IMR-90 (cell line): ENCODE measurements at regions not wholly inside any gene's neighbourhood (a gene's known extent, or its start where the extent isn't known, plus 50 kb on each side); places are given as distances from the start of the nearest gene placed in this dataset.

Experiments used
- ATAC-seq: fragments of 200-7000 bp; cut with Tn5 transposase; 2 replicates; pipeline ENCODE4 v1.9.1; 2020; ENCODE audit warnings: low read depth, mild to moderate bottlenecking, moderate library complexity
- BruUV-seq: library from RNA; stranded (reverse); fragments of 400-500 nt; replicated peaks from 2 replicates; lab custom pipeline; 2021; lab: Mats Ljungman, UMichigan
- CTCF ChIA-PET: fragments of 300-600 bp; formaldehyde crosslinking; extraction: SDS; loops from one replicate; lab custom pipeline; 2021; ENCODE audit warnings: antibody characterized with exemption; lab: Yijun Ruan, JAX
- POLR2A ChIA-PET: fragments of 300-600 bp; sonication (Branson Sonifier 250); formaldehyde crosslinking; loops from one replicate; lab custom pipeline; 2022; ENCODE audit warnings: antibody characterized with exemption; ENCODE audit not compliant: unreplicated experiment; lab: Charles Lee
- DNase-seq: peaks from one replicate; pipeline ENCODE4 v3.0.0; 2013
- H2AFZ ChIP-seq: replicated peaks from 2 replicates; pipeline ENCODE3; 2013; ENCODE audit warnings: low read length, mild to moderate bottlenecking; ENCODE audit not compliant: poor library complexity
- H2AK5ac ChIP-seq: 2 replicates; pipeline ENCODE4 v1.6.1; 2013; ENCODE audit warnings: low read depth, low read length, inconsistent platforms
- H2AK9ac ChIP-seq: replicated peaks from 2 replicates; pipeline ENCODE3; 2013; ENCODE audit warnings: mild to moderate bottlenecking, low read depth, low read length, moderate library complexity; ENCODE audit not compliant: poor library complexity
- H2BK120ac ChIP-seq: 2 replicates; pipeline ENCODE4 v1.6.1; 2013; ENCODE audit warnings: low read depth, low read length, inconsistent platforms
- H2BK15ac ChIP-seq: 3 replicates; pipeline ENCODE4 v1.6.1; 2013; ENCODE audit warnings: low read depth, low read length, inconsistent platforms
- H2BK20ac ChIP-seq: 2 replicates; pipeline ENCODE4 v1.6.1; 2013; ENCODE audit warnings: low read depth, mild to moderate bottlenecking, inconsistent platforms, low read length, moderate library complexity
- H2BK5ac ChIP-seq: 2 replicates; pipeline ENCODE4 v1.6.1; 2013; ENCODE audit warnings: mild to moderate bottlenecking, low read depth, low read length, inconsistent platforms; ENCODE audit not compliant: poor library complexity, severe bottlenecking
- H3K14ac ChIP-seq: replicated peaks from 2 replicates; pipeline ENCODE4 v1.6.1; 2013; ENCODE audit warnings: low read depth, low read length, inconsistent platforms
- H3K18ac ChIP-seq: 2 replicates; pipeline ENCODE4 v1.6.1; 2013; ENCODE audit warnings: low read depth, low read length, control low read depth
- H3K23ac ChIP-seq: 2 replicates; pipeline ENCODE4 v1.6.1; 2013; ENCODE audit warnings: low read depth, low read length, inconsistent platforms
- H3K27ac ChIP-seq: 2 replicates; pipeline ENCODE4 v1.5.1; 2013; ENCODE audit warnings: mild to moderate bottlenecking, control low read depth, low read length; ENCODE audit not compliant: insufficient read depth
- H3K27me3 ChIP-seq: 2 replicates; pipeline ENCODE4 v1.6.1; 2013; ENCODE audit warnings: low read length; ENCODE audit not compliant: control insufficient read depth, insufficient read depth
- H3K36me3 ChIP-seq: 2 replicates; pipeline ENCODE4 v1.6.1; 2013; ENCODE audit warnings: low read length, mixed read lengths; ENCODE audit not compliant: control insufficient read depth, insufficient read depth
- H3K4ac ChIP-seq: 2 replicates; pipeline ENCODE4 v1.6.1; 2013; ENCODE audit warnings: low read depth, low read length, inconsistent platforms
- H3K4me1 ChIP-seq: 2 replicates; pipeline ENCODE4 v1.6.1; 2013; ENCODE audit warnings: low read length, mixed read lengths; ENCODE audit not compliant: control insufficient read depth, insufficient read depth
- H3K4me2 ChIP-seq: 2 replicates; pipeline ENCODE4 v1.6.1; 2013; ENCODE audit warnings: low read depth, mild to moderate bottlenecking, control low read depth, low read length, moderate library complexity
- H3K4me3 ChIP-seq: 2 replicates; pipeline ENCODE4 v1.5.1; 2013; ENCODE audit warnings: low read depth, mild to moderate bottlenecking, control low read depth, low read length, moderate library complexity; ENCODE audit not compliant: insufficient read depth
- H3K56ac ChIP-seq: 2 replicates; pipeline ENCODE4 v1.6.1; 2013; ENCODE audit warnings: low read length, inconsistent platforms; ENCODE audit not compliant: insufficient read depth; ENCODE audit errors: extremely low read depth
- H3K79me1 ChIP-seq, 2 experiments: 2 replicates each; pipeline ENCODE4 v1.6.1; 2013; ENCODE audit warnings: low read length in 2 of 2, inconsistent platforms in 1 of 2, low read depth in 1 of 2
- H3K9ac ChIP-seq: 2 replicates; pipeline ENCODE4 v1.6.1; 2013; ENCODE audit warnings: low read depth, low read length, control low read depth
- H3K9me1 ChIP-seq: 2 replicates; pipeline ENCODE4 v1.6.1; 2013; ENCODE audit warnings: low read length, inconsistent platforms; ENCODE audit not compliant: insufficient read depth
- H3K9me3 ChIP-seq: 2 replicates; pipeline ENCODE4 v1.6.1; 2013; ENCODE audit warnings: low read length; ENCODE audit not compliant: control insufficient read depth, insufficient read depth
- H4K20me1 ChIP-seq: 2 replicates; pipeline ENCODE4 v1.6.1; 2013; ENCODE audit warnings: low read length, inconsistent platforms; ENCODE audit not compliant: insufficient read depth
- H4K5ac ChIP-seq: 2 replicates; pipeline ENCODE4 v1.6.1; 2013; ENCODE audit warnings: mild to moderate bottlenecking, low read depth, low read length, control low read depth
- H4K8ac ChIP-seq, 2 experiments: 2 replicates each; pipeline ENCODE4 v1.6.1; 2013; ENCODE audit warnings: low read depth in 2 of 2, low read length in 2 of 2, control low read depth in 1 of 2, inconsistent platforms in 1 of 2
- H4K91ac ChIP-seq: 2 replicates; pipeline ENCODE4 v1.6.1; 2013; ENCODE audit warnings: low read depth, low read length, inconsistent platforms; ENCODE audit not compliant: insufficient read depth
- MAFK ChIP-seq: IDR thresholded peaks from 2 replicates; pipeline ENCODE4 v1.6.1; 2012; ENCODE audit warnings: low read depth, low read length, improper control_type of control experiment
- MAZ ChIP-seq: IDR thresholded peaks from 2 replicates; pipeline ENCODE4 v1.6.1; 2012; ENCODE audit warnings: low read depth, mild to moderate bottlenecking, low read length, improper control_type of control experiment, moderate library complexity, borderline replicate concordance
- NFE2L2 ChIP-seq: fragments of 150-350 bp; IDR thresholded peaks from 2 replicates; pipeline ENCODE4 v1.6.1; 2016; ENCODE audit warnings: low read depth, mild to moderate bottlenecking, low read length
- POLR2A ChIP-seq: IDR thresholded peaks from 2 replicates; pipeline ENCODE4 v1.6.1; 2012; ENCODE audit warnings: mild to moderate bottlenecking, low read depth, low read length
- RAD21 ChIP-seq: IDR thresholded peaks from 2 replicates; pipeline ENCODE4 v1.6.1; 2012; ENCODE audit warnings: low read length, improper control_type of control experiment
- RFX5 ChIP-seq: IDR thresholded peaks from 2 replicates; pipeline ENCODE4 v1.8.0; 2012; ENCODE audit warnings: low read depth, mild to moderate bottlenecking, low read length, moderate library complexity
- WGBS, 2 experiments: methylation state at CpG; one replicate each; pipeline versions ENCODE4 v1.1.5 to v1.1.7; 2013; ENCODE audit warnings: missing lambda C conversion rate in 2 of 2; ENCODE audit not compliant: insufficient read length in 1 of 2; ENCODE audit errors: extremely low coverage in 2 of 2; 5-methylcytosine and 5-hydroxymethylcytosine counted together
- dilution Hi-C: fragments of 300-500 bp; cut with HindIII; formaldehyde crosslinking; loops from one replicate; pipeline ENCODE4 v1.14.3; 2018; ENCODE audit warnings: low sequenced_read_pairs; ENCODE audit not compliant: unreplicated experiment
- in situ Hi-C: fragments of 300-500 bp; cut with MboI; formaldehyde crosslinking; loops from 3 replicates; pipeline ENCODE4 v1.14.3; 2019; ENCODE audit warnings: low sequenced_read_pairs, inconsistent platforms, mixed read lengths
- intact Hi-C: fragments of 100-400 bp; cut with micrococcal nuclease; formaldehyde crosslinking; loops from 2 replicates; pipeline ENCODE4 v1.10.0; 2022
- TF ChIP-seq, protein P1 (sequence below): fragments of 150-350 bp; IDR thresholded peaks from 2 replicates; pipeline ENCODE4 v1.6.1; 2016; ENCODE audit warnings: low read depth, mild to moderate bottlenecking, low read length, moderate library complexity, borderline replicate concordance

DNA sequence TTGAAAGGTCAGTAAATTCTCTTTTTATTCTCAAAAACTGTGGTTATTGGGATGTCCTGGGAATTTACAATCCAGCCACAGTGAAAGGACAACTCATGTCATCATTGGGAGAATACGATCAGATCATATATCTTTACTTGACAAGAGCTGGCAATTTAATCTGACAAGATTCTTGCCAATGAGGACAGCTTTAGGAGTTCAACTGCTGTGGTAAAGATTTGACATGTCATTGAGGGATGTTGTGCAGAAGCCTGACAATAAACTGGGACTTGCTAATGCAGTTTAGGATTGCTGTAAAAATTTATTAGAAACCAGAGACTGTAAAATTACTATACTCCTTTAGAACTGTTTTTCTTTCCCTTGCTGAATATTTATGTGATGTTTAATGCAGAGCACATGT, 1131.0 kb downstream of the MAT2B start:
- dilution Hi-C loops: no loop called here
- no peak overlapping the region for H2BK15ac ChIP-seq
- H4K5ac ChIP-seq: no peak overlapping the region
- H3K4me1 ChIP-seq: no peaks in the 10 kb centered on the region
- H3K9me3 ChIP-seq: no peaks in the 10 kb centered on the region
- H3K36me3 ChIP-seq: no peaks in the 10 kb centered on the region
- H3K56ac ChIP-seq: no peak overlapping the region
- no peak overlapping the region for H3K18ac ChIP-seq
- H3K23ac ChIP-seq: no peak overlapping the region
- no peak for DNase-seq
- H3K27me3 ChIP-seq: no peaks in the 10 kb centered on the region
- ChIA-PET CTCF (no interaction called here), POLR2A (no interaction called here)
- in situ Hi-C loops: no loop called here
- no peak overlapping the region for H2BK5ac ChIP-seq
- no TSS peak for BruUV-seq
- no peak overlapping the region for H2AFZ ChIP-seq
- no peak for ATAC-seq
- no peak overlapping the region for H2AK5ac ChIP-seq
- TF ChIP-seq, protein P1, sequence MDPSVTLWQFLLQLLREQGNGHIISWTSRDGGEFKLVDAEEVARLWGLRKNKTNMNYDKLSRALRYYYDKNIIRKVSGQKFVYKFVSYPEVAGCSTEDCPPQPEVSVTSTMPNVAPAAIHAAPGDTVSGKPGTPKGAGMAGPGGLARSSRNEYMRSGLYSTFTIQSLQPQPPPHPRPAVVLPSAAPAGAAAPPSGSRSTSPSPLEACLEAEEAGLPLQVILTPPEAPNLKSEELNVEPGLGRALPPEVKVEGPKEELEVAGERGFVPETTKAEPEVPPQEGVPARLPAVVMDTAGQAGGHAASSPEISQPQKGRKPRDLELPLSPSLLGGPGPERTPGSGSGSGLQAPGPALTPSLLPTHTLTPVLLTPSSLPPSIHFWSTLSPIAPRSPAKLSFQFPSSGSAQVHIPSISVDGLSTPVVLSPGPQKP: no peak
- TF ChIP-seq NFE2L2: no peak
- no peak for TF ChIP-seq MAZ
- TF ChIP-seq RAD21: no peak
- TF ChIP-seq POLR2A: no peak
- TF ChIP-seq RFX5: no peak
- TF ChIP-seq MAFK: no peak
- H3K4me2 ChIP-seq: no peak overlapping the region
- intact Hi-C loops: no loop called here
- no peak overlapping the region for H4K91ac ChIP-seq
- H4K20me1 ChIP-seq: no peaks in the 10 kb centered on the region
- H2BK120ac ChIP-seq: no peak overlapping the region
- H3K27ac ChIP-seq: no peak overlapping the region
- no peak overlapping the region for H3K14ac ChIP-seq
- no peaks in the 10 kb centered on the region for H3K79me1 ChIP-seq
- no peak overlapping the region for H2AK9ac ChIP-seq
- no peak overlapping the region for H3K9ac ChIP-seq
- no peak overlapping the region for H3K4ac ChIP-seq
- H3K9me1 ChIP-seq: no peaks in the 10 kb centered on the region
- WGBS, 2 experiments: no CpG with 5 or more reads among the region's 1 CpG
- H3K4me3 ChIP-seq: no peak overlapping the region
- H4K8ac ChIP-seq: no peak overlapping the region
- no peak overlapping the region for H2BK20ac ChIP-seq
